WTC11 (cell line): ENCODE measurements at regions not wholly inside any gene's neighbourhood (a gene's known extent, or its start where the extent isn't known, plus 50 kb on each side); places are given as distances from the start of the nearest gene placed in this dataset.
A peak's percentile ranks its signal among the peaks of the same experiment; 100 is the strongest.

Experiments used
- ATAC-seq: fragments of 200-7000 bp; cut with Tn5 transposase; 2 replicates; pipeline ENCODE4 v1.10.0; 2021; ENCODE audit warnings: mild to moderate bottlenecking, moderate library complexity
- CTCF ChIA-PET: fragments of 300-600 bp; sonication (Branson Sonifier 250); formaldehyde crosslinking; loops from one replicate; lab custom pipeline; 2021; ENCODE audit warnings: antibody characterized with exemption; lab: Charles Lee
- POLR2A ChIA-PET: fragments of 350-600 bp; sonication (Branson Sonifier 250); formaldehyde crosslinking; loops from one replicate; lab custom pipeline; 2021; ENCODE audit warnings: antibody characterized with exemption; lab: Charles Lee
- DNase-seq: peaks from one replicate; pipeline ENCODE4 v3.0.0; 2021; ENCODE audit warnings: low spot score
- H3K27ac Mint-ChIP-seq: 2 replicates; pipeline ENCODE4 v1.8.0; 2021; ENCODE audit warnings: mixed read lengths
- H3K27me3 Mint-ChIP-seq: 2 replicates; pipeline ENCODE4 v1.8.0; 2021; ENCODE audit warnings: low read depth, mild to moderate bottlenecking, moderate library complexity, mixed read lengths
- H3K36me3 Mint-ChIP-seq: 2 replicates; pipeline ENCODE4 v1.8.0; 2021; ENCODE audit warnings: mixed read lengths
- H3K4me1 Mint-ChIP-seq: 2 replicates; pipeline ENCODE4 v1.8.0; 2022; ENCODE audit warnings: mixed read lengths
- H3K4me3 Mint-ChIP-seq: 2 replicates; pipeline ENCODE4 v1.8.0; 2021; ENCODE audit warnings: mild to moderate bottlenecking, moderate library complexity, mixed read lengths
- H3K9me3 Mint-ChIP-seq: 2 replicates; pipeline ENCODE4 v1.8.0; 2021; ENCODE audit warnings: mixed read lengths
- CBFB ChIP-seq: sonication (generic); formaldehyde crosslinking; IDR thresholded peaks from 2 replicates; pipeline ENCODE4 v1.8.1; 2022; ENCODE audit warnings: mild to moderate bottlenecking, low read depth, missing genetic modification reagents
- CREM ChIP-seq: sonication (generic); formaldehyde crosslinking; IDR thresholded peaks from 2 replicates; pipeline ENCODE4 v1.8.1; 2022; ENCODE audit warnings: mild to moderate bottlenecking, missing genetic modification reagents, moderate library complexity
- ELF4 ChIP-seq: sonication (generic); formaldehyde crosslinking; IDR thresholded peaks from 2 replicates; pipeline ENCODE4 v1.8.1; 2022; ENCODE audit warnings: low read depth, mild to moderate bottlenecking, moderate library complexity, missing genetic modification reagents
- EMX1 ChIP-seq: fragments of 250-450 bp; sonication (Bioruptor Pico); IDR thresholded peaks from 2 replicates; pipeline ENCODE4 v1.8.0; 2021; ENCODE audit warnings: mild to moderate bottlenecking
- FOXJ3 ChIP-seq: sonication (generic); formaldehyde crosslinking; IDR thresholded peaks from 2 replicates; pipeline ENCODE4 v1.9.0; 2021; ENCODE audit warnings: missing genetic modification reagents, mild to moderate bottlenecking, borderline replicate concordance
- GRHL2 ChIP-seq: fragments of 250-450 bp; sonication (Bioruptor Pico); IDR thresholded peaks from 2 replicates; pipeline ENCODE4 v1.8.0; 2022; ENCODE audit warnings: mild to moderate bottlenecking, moderate library complexity; ENCODE audit not compliant: insufficient replicate concordance, severe bottlenecking
- JAZF1 ChIP-seq: fragments of 250-450 bp; sonication (Bioruptor Pico); IDR thresholded peaks from 2 replicates; pipeline ENCODE4 v1.9.0; 2021; ENCODE audit warnings: moderate library complexity, mild to moderate bottlenecking, inconsistent platforms
- MYBL2 ChIP-seq: sonication (generic); formaldehyde crosslinking; IDR thresholded peaks from 2 replicates; pipeline ENCODE4 v1.8.1; 2023; ENCODE audit warnings: mild to moderate bottlenecking, moderate library complexity, missing genetic modification reagents
- NR2C2 ChIP-seq: sonication (generic); formaldehyde crosslinking; IDR thresholded peaks from 2 replicates; pipeline ENCODE4 v1.8.0; 2022; ENCODE audit warnings: mild to moderate bottlenecking, missing genetic modification reagents
- PRRX2 ChIP-seq: fragments of 250-450 bp; sonication (Bioruptor Pico); IDR thresholded peaks from 2 replicates; pipeline ENCODE4 v1.8.0; 2021; ENCODE audit warnings: mild to moderate bottlenecking
- RELA ChIP-seq: sonication (generic); formaldehyde crosslinking; IDR thresholded peaks from 2 replicates; pipeline ENCODE4 v1.8.1; 2022; ENCODE audit warnings: missing genetic modification reagents, mild to moderate bottlenecking, borderline replicate concordance
- SOX15 ChIP-seq: fragments of 250-450 bp; sonication (Bioruptor Pico); IDR thresholded peaks from 2 replicates; pipeline ENCODE4 v1.9.0; 2021; ENCODE audit warnings: mild to moderate bottlenecking
- TCF7 ChIP-seq: sonication (generic); formaldehyde crosslinking; IDR thresholded peaks from 2 replicates; pipeline ENCODE4 v1.8.0; 2022; ENCODE audit warnings: mild to moderate bottlenecking, low read depth, missing genetic modification reagents, moderate library complexity
- ZNF219 ChIP-seq: sonication (generic); formaldehyde crosslinking; IDR thresholded peaks from 2 replicates; pipeline ENCODE4 v1.8.0; 2023; ENCODE audit warnings: missing genetic modification reagents, mild to moderate bottlenecking, borderline replicate concordance
- ZNF317 ChIP-seq: sonication (generic); formaldehyde crosslinking; IDR thresholded peaks from 2 replicates; pipeline ENCODE4 v1.8.1; 2023; ENCODE audit warnings: low read depth, mild to moderate bottlenecking, moderate library complexity, missing genetic modification reagents, borderline replicate concordance
- ZNF416 ChIP-seq: fragments of 250-450 bp; sonication (Bioruptor Pico); IDR thresholded peaks from 2 replicates; pipeline ENCODE4 v1.9.0; 2021; ENCODE audit warnings: mild to moderate bottlenecking, inconsistent platforms
- ZNF423 ChIP-seq: fragments of 250-450 bp; sonication (Bioruptor Pico); IDR thresholded peaks from 2 replicates; pipeline ENCODE4 v2.1.2; 2022; ENCODE audit warnings: mild to moderate bottlenecking, moderate library complexity
- TF ChIP-seq, protein P1 (sequence below): sonication (generic); formaldehyde crosslinking; IDR thresholded peaks from 2 replicates; pipeline ENCODE4 v1.8.0; 2022; ENCODE audit warnings: mild to moderate bottlenecking, missing genetic modification reagents
- TF ChIP-seq, protein P2 (sequence below): sonication (generic); formaldehyde crosslinking; IDR thresholded peaks from 2 replicates; pipeline ENCODE4 v1.8.1; 2023; ENCODE audit warnings: mild to moderate bottlenecking, missing genetic modification reagents, borderline replicate concordance
- TF ChIP-seq, protein P3 (sequence below): sonication (generic); formaldehyde crosslinking; IDR thresholded peaks from 2 replicates; pipeline ENCODE4 v1.8.1; 2023; ENCODE audit warnings: mild to moderate bottlenecking, missing genetic modification reagents
- TF ChIP-seq, protein P4 (sequence below): sonication (generic); formaldehyde crosslinking; IDR thresholded peaks from 2 replicates; pipeline ENCODE4 v1.8.0; 2023; ENCODE audit warnings: missing genetic modification reagents
- TF ChIP-seq, protein P5 (sequence below): sonication (generic); formaldehyde crosslinking; IDR thresholded peaks from 2 replicates; pipeline ENCODE4 v1.8.1; 2023; ENCODE audit warnings: mild to moderate bottlenecking, missing genetic modification reagents, moderate library complexity
- TF ChIP-seq, protein P6 (sequence below): sonication (generic); formaldehyde crosslinking; IDR thresholded peaks from 2 replicates; pipeline ENCODE4 v1.8.0; 2022; ENCODE audit warnings: mild to moderate bottlenecking, missing genetic modification reagents
- TF ChIP-seq, protein P7 (sequence below): sonication (generic); formaldehyde crosslinking; IDR thresholded peaks from 2 replicates; pipeline ENCODE4 v1.8.0; 2022; ENCODE audit warnings: mild to moderate bottlenecking, missing genetic modification reagents
- TF ChIP-seq, protein P8 (sequence below): fragments of 250-450 bp; sonication (Bioruptor Pico); IDR thresholded peaks from 2 replicates; pipeline ENCODE4 v1.9.0; 2021; ENCODE audit warnings: mild to moderate bottlenecking, borderline replicate concordance

DNA sequence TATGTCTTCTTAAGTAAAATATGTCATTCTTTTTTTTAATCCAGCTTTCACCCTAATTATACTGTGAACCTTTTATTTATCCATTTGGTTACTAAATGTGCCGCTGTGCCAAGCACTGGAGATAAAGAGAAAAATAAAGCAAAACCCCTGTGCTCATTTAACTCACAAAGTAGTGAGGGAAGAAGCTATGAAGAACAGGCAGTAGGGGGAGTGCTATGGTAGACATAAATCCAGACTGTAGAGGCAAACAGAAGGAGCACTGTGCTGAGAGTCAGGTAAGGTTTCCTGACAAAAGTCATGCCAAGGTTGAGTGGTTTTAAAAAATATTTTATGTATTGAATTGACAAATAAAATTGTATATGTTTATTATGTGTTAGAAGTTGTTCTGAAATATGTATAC, 188.5 kb upstream of the SYT10 start:
- Mint-ChIP-seq H3K4me3 (no peak overlapping the region), H3K36me3 (no peaks in the 10 kb centered on the region)
- CTCF ChIA-PET = interaction anchor here (1.2 to 1.4 kb wide), 2 partner anchors 12 to 113 kb away, joined by 3 to 4 read pairs; no protein-coding TSS in a partner anchor

DNA sequence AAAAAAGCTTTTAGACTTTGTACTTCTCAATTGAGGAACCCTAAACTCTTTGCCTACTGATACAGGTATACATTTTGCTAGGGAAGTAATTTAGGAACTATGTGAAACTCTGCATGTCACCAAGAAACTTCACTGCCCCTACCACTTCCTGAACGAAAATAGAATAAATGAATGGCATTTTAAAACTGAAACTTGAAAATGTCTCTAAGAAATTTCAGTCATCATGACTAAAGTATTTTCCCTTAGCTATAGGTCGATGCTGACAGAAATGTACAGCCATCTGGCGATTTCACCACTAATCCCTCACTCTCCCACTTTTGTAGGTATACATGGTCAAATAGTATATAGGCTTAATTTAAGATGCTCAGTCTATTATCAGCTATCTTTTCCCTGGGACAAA, 194.9 kb upstream of the SYT10 start:
- CTCF ChIA-PET = no interaction called here
- H3K9me3 Mint-ChIP-seq = peaks cover 22% of the 10 kb centered on the region
- ATAC-seq (no peak), DNase-seq (no peak)
- H3K36me3 Mint-ChIP-seq = peaks cover 9% of the 10 kb centered on the region
- POLR2A ChIA-PET = no interaction called here
- no peak overlapping the region for H3K4me3 Mint-ChIP-seq
- H3K27me3 Mint-ChIP-seq = no peaks in the 10 kb centered on the region
- H3K4me1 Mint-ChIP-seq = no peaks in the 10 kb centered on the region
- no peak overlapping the region for H3K27ac Mint-ChIP-seq
- TF ChIP-seq ZNF416 (CRISPR knock-in tag) (no peak), ZNF219 (CRISPR knock-in tag) (no peak), MYBL2 (CRISPR knock-in tag) (no peak), FOXJ3 (CRISPR knock-in tag) (no peak)
- TF ChIP-seq, protein P1, sequence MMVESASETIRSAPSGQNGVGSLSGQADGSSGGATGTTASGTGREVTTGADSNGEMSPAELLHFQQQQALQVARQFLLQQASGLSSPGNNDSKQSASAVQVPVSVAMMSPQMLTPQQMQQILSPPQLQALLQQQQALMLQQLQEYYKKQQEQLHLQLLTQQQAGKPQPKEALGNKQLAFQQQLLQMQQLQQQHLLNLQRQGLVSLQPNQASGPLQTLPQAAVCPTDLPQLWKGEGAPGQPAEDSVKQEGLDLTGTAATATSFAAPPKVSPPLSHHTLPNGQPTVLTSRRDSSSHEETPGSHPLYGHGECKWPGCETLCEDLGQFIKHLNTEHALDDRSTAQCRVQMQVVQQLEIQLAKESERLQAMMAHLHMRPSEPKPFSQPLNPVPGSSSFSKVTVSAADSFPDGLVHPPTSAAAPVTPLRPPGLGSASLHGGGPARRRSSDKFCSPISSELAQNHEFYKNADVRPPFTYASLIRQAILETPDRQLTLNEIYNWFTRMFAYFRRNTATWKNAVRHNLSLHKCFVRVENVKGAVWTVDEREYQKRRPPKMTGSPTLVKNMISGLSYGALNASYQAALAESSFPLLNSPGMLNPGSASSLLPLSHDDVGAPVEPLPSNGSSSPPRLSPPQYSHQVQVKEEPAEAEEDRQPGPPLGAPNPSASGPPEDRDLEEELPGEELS = no peak
- TF ChIP-seq, protein P2, sequence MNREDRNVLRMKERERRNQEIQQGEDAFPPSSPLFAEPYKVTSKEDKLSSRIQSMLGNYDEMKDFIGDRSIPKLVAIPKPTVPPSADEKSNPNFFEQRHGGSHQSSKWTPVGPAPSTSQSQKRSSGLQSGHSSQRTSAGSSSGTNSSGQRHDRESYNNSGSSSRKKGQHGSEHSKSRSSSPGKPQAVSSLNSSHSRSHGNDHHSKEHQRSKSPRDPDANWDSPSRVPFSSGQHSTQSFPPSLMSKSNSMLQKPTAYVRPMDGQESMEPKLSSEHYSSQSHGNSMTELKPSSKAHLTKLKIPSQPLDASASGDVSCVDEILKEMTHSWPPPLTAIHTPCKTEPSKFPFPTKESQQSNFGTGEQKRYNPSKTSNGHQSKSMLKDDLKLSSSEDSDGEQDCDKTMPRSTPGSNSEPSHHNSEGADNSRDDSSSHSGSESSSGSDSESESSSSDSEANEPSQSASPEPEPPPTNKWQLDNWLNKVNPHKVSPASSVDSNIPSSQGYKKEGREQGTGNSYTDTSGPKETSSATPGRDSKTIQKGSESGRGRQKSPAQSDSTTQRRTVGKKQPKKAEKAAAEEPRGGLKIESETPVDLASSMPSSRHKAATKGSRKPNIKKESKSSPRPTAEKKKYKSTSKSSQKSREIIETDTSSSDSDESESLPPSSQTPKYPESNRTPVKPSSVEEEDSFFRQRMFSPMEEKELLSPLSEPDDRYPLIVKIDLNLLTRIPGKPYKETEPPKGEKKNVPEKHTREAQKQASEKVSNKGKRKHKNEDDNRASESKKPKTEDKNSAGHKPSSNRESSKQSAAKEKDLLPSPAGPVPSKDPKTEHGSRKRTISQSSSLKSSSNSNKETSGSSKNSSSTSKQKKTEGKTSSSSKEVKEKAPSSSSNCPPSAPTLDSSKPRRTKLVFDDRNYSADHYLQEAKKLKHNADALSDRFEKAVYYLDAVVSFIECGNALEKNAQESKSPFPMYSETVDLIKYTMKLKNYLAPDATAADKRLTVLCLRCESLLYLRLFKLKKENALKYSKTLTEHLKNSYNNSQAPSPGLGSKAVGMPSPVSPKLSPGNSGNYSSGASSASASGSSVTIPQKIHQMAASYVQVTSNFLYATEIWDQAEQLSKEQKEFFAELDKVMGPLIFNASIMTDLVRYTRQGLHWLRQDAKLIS (CRISPR knock-in tag) = no peak

More for the DNA sequence above, 188.5 kb upstream of the SYT10 start:
- Mint-ChIP-seq H3K27me3 (no peaks in the 10 kb centered on the region; the same call in 1 of the 2 replicates), H3K4me1 (peaks cover 9% of the 10 kb centered on the region), H3K9me3 (0 out of 2 replicates have a peak, but pooled peaks cover 4% of the 10 kb centered on the region), H3K27ac (no peak overlapping the region)
- DNase-seq (no peak), ATAC-seq (peak; percentile 57)
- POLR2A ChIA-PET = no interaction called here
- TF ChIP-seq JAZF1 (CRISPR knock-in tag) = no peak
- TF ChIP-seq, protein P3, sequence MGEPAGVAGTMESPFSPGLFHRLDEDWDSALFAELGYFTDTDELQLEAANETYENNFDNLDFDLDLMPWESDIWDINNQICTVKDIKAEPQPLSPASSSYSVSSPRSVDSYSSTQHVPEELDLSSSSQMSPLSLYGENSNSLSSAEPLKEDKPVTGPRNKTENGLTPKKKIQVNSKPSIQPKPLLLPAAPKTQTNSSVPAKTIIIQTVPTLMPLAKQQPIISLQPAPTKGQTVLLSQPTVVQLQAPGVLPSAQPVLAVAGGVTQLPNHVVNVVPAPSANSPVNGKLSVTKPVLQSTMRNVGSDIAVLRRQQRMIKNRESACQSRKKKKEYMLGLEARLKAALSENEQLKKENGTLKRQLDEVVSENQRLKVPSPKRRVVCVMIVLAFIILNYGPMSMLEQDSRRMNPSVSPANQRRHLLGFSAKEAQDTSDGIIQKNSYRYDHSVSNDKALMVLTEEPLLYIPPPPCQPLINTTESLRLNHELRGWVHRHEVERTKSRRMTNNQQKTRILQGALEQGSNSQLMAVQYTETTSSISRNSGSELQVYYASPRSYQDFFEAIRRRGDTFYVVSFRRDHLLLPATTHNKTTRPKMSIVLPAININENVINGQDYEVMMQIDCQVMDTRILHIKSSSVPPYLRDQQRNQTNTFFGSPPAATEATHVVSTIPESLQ = no peak
- TF ChIP-seq ZNF423 (CRISPR knock-in tag) = no peak
- no peak for TF ChIP-seq GRHL2 (CRISPR knock-in tag)
- TF ChIP-seq RELA (CRISPR knock-in tag) = no peak
- TF ChIP-seq, protein P4, sequence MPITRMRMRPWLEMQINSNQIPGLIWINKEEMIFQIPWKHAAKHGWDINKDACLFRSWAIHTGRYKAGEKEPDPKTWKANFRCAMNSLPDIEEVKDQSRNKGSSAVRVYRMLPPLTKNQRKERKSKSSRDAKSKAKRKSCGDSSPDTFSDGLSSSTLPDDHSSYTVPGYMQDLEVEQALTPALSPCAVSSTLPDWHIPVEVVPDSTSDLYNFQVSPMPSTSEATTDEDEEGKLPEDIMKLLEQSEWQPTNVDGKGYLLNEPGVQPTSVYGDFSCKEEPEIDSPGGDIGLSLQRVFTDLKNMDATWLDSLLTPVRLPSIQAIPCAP (CRISPR knock-in tag) = no peak
- no peak for TF ChIP-seq ELF4 (CRISPR knock-in tag)
- TF ChIP-seq PRRX2 = no peak
- TF ChIP-seq ZNF416 (CRISPR knock-in tag) = no peak
- no peak for TF ChIP-seq ZNF317
- TF ChIP-seq, protein P5, sequence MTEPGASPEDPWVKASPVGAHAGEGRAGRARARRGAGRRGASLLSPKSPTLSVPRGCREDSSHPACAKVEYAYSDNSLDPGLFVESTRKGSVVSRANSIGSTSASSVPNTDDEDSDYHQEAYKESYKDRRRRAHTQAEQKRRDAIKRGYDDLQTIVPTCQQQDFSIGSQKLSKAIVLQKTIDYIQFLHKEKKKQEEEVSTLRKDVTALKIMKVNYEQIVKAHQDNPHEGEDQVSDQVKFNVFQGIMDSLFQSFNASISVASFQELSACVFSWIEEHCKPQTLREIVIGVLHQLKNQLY (CRISPR knock-in tag) = no peak
- TF ChIP-seq CREM = no peak
- no peak for TF ChIP-seq CBFB
- TF ChIP-seq, protein P6, sequence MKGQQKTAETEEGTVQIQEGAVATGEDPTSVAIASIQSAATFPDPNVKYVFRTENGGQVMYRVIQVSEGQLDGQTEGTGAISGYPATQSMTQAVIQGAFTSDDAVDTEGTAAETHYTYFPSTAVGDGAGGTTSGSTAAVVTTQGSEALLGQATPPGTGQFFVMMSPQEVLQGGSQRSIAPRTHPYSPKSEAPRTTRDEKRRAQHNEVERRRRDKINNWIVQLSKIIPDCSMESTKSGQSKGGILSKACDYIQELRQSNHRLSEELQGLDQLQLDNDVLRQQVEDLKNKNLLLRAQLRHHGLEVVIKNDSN = no peak
- TF ChIP-seq EMX1 (CRISPR knock-in tag) = no peak
- TF ChIP-seq SOX15 (CRISPR knock-in tag) = no peak
- no peak for TF ChIP-seq TCF7 (CRISPR knock-in tag)
- TF ChIP-seq, protein P7, sequence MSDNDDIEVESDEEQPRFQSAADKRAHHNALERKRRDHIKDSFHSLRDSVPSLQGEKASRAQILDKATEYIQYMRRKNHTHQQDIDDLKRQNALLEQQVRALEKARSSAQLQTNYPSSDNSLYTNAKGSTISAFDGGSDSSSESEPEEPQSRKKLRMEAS (CRISPR knock-in tag) = no peak
- TF ChIP-seq NR2C2 (CRISPR knock-in tag) = no peak
- TF ChIP-seq, protein P8, sequence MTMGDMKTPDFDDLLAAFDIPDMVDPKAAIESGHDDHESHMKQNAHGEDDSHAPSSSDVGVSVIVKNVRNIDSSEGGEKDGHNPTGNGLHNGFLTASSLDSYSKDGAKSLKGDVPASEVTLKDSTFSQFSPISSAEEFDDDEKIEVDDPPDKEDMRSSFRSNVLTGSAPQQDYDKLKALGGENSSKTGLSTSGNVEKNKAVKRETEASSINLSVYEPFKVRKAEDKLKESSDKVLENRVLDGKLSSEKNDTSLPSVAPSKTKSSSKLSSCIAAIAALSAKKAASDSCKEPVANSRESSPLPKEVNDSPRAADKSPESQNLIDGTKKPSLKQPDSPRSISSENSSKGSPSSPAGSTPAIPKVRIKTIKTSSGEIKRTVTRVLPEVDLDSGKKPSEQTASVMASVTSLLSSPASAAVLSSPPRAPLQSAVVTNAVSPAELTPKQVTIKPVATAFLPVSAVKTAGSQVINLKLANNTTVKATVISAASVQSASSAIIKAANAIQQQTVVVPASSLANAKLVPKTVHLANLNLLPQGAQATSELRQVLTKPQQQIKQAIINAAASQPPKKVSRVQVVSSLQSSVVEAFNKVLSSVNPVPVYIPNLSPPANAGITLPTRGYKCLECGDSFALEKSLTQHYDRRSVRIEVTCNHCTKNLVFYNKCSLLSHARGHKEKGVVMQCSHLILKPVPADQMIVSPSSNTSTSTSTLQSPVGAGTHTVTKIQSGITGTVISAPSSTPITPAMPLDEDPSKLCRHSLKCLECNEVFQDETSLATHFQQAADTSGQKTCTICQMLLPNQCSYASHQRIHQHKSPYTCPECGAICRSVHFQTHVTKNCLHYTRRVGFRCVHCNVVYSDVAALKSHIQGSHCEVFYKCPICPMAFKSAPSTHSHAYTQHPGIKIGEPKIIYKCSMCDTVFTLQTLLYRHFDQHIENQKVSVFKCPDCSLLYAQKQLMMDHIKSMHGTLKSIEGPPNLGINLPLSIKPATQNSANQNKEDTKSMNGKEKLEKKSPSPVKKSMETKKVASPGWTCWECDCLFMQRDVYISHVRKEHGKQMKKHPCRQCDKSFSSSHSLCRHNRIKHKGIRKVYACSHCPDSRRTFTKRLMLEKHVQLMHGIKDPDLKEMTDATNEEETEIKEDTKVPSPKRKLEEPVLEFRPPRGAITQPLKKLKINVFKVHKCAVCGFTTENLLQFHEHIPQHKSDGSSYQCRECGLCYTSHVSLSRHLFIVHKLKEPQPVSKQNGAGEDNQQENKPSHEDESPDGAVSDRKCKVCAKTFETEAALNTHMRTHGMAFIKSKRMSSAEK = no peak
